NB4 (cell line): ENCODE measurements at regions not wholly inside any gene's neighbourhood (a gene's known extent, or its start where the extent isn't known, plus 50 kb on each side); places are given as distances from the start of the nearest gene placed in this dataset.

Experiments used
- DNase-seq: peaks from one replicate; pipeline ENCODE4 v3.0.0; 2010; ENCODE audit warnings: low read depth
- H3K4me3 ChIP-seq: one replicate; pipeline ENCODE4 v1.5.1; 2011; ENCODE audit warnings: mild to moderate bottlenecking, low read depth, low read length, moderate library complexity
- CTCF ChIP-seq: IDR thresholded peaks from one replicate; pipeline ENCODE4 v1.5.1; 2012; ENCODE audit warnings: low read depth, low read length
- MAX ChIP-seq: IDR thresholded peaks from 2 replicates; pipeline ENCODE4 v1.6.1; 2011; ENCODE audit warnings: low read depth, low read length
- MYC ChIP-seq: IDR thresholded peaks from 2 replicates; pipeline ENCODE4 v1.6.1; 2011; ENCODE audit warnings: low read depth, low read length
- POLR2A ChIP-seq: IDR thresholded peaks from 2 replicates; pipeline ENCODE4 v1.6.1; 2011; ENCODE audit warnings: mild to moderate bottlenecking; ENCODE audit not compliant: insufficient read length; ENCODE audit errors: extremely low read depth

GRCh38 chr20:24791953-24792352 lies 157.1 kb upstream of the CST7 start:
- no peak for DNase-seq
- TF ChIP-seq CTCF (no peak), MAX (no peak), POLR2A (no peak), MYC (no peak)
- H3K4me3 ChIP-seq, result no peak overlapping the region

- DNase-seq, result no peak
- TF ChIP-seq CTCF (no peak), POLR2A (no peak), MAX (no peak), MYC (no peak)
- H3K4me3 ChIP-seq, result no peak overlapping the region
Observed at GRCh38 chr20:24792641-24793495, 156.2 kb upstream of the CST7 start.

- no peak for DNase-seq
- TF ChIP-seq MAX (no peak), CTCF (no peak), MYC (no peak), POLR2A (no peak)
- H3K4me3 ChIP-seq, result no peak overlapping the region
Observed at GRCh38 chr20:24795436-24795835, 153.6 kb upstream of the CST7 start.

GRCh38 chr20:24796236-24796635 lies 152.8 kb upstream of the CST7 start:
- DNase-seq, result no peak
- TF ChIP-seq POLR2A (no peak), MAX (no peak), MYC (no peak)
- no peak overlapping the region for H3K4me3 ChIP-seq

GRCh38 chr20:24797113-24797512 lies 152.0 kb upstream of the CST7 start:
- H3K4me3 ChIP-seq, result no peak overlapping the region
- no peak for TF ChIP-seq MAX
- DNase-seq, result no peak

GRCh38 chr20:24797745-24798655 lies 151.1 kb upstream of the CST7 start:
- no peak for DNase-seq
- TF ChIP-seq POLR2A (no peak), CTCF (no peak), MYC (no peak), MAX (no peak)
- no peak overlapping the region for H3K4me3 ChIP-seq
